ENCODE measurements at regions not wholly inside any gene's neighbourhood (a gene's known extent, or its start where the extent isn't known, plus 50 kb on each side); places are given as distances from the start of the nearest gene placed in this dataset.
A peak's percentile ranks its signal among the peaks of the same experiment; 100 is the strongest.
"Not testable (repeated sequence)": the region's sequence is repeated elsewhere in the genome, so short reads cannot be mapped to it uniquely, and the experiment has no call there.

- intact Hi-C loops (cut with DNase I): no loop called here
- DNase-seq (ENCODE audit: missing footprints) (no peak), ATAC-seq (no peak)
These were observed 64.0 kb upstream of the ST3GAL6 start for GRCh38 chr3:98699132-98699531.

GRCh38 chr3:98701071-98701675 is 62.0 kb upstream of the ST3GAL6 start:
- no peak for DNase-seq (ENCODE audit: missing footprints)
- ATAC-seq: no peak
- intact Hi-C loops (cut with DNase I): no loop called here

GRCh38 chr3:98702166-98702565 is 61.0 kb upstream of the ST3GAL6 start:
- DNase-seq (ENCODE audit: missing footprints) (no peak), ATAC-seq (no peak)
- intact Hi-C loops (cut with DNase I): no loop called here

GRCh38 chr3:98705212-98705611 is 57.9 kb upstream of the ST3GAL6 start:
- intact Hi-C loops (cut with DNase I): no loop called here

GRCh38 chr3:98705694-98706093 is 57.4 kb upstream of the ST3GAL6 start:
- intact Hi-C loops (cut with DNase I): loop anchor here (2.0 kb wide), 1 partner anchor 29 kb away; no protein-coding TSS in a partner anchor
- no peak for ATAC-seq
- no peak for DNase-seq (ENCODE audit: missing footprints)

More at GRCh38 chr3:98705212-98705611, 57.9 kb upstream of the ST3GAL6 start:
- ATAC-seq (no peak), DNase-seq (ENCODE audit: missing footprints) (no peak)

- intact Hi-C loops (cut with DNase I); DNase-seq (ENCODE audit: missing footprints): not testable (repeated sequence)
- ATAC-seq: peak; percentile 24
These were observed 54.5 kb upstream of the ST3GAL6 start for GRCh38 chr3:98708681-98709080.

GRCh38 chr3:98709441-98709840 is 53.7 kb upstream of the ST3GAL6 start:
- intact Hi-C loops (cut with DNase I): no loop called here
- peak; percentile 52 for ATAC-seq
- DNase-seq (ENCODE audit: missing footprints): no peak

- no peak for DNase-seq (ENCODE audit: missing footprints)
These were observed 53.0 kb upstream of the ST3GAL6 start for GRCh38 chr3:98710067-98710659.

GRCh38 chr3:98711426-98711825 is 51.7 kb upstream of the ST3GAL6 start:
- DNase-seq (ENCODE audit: missing footprints) (no peak), ATAC-seq (no peak)
- intact Hi-C loops (cut with DNase I): no loop called here

More at GRCh38 chr3:98710067-98710659, 53.0 kb upstream of the ST3GAL6 start:
- intact Hi-C loops (cut with DNase I): no loop called here
- ATAC-seq: peak; percentile 82

- ATAC-seq (no peak), DNase-seq (ENCODE audit: missing footprints) (no peak)
- intact Hi-C loops (cut with DNase I): no loop called here
These were observed 50.4 kb upstream of the ST3GAL6 start for GRCh38 chr3:98712726-98713125.

GRCh38 chr3:98713332-98713731 is 49.8 kb upstream of the ST3GAL6 start:
- DNase-seq (ENCODE audit: missing footprints); intact Hi-C loops (cut with DNase I); ATAC-seq: not testable (repeated sequence)

Data from Right ventricle myocardium inferior (tissue), 1 donor.